ENCODE measurements at regions not wholly inside any gene's neighbourhood (a gene's known extent, or its start where the extent isn't known, plus 50 kb on each side); places are given as distances from the start of the nearest gene placed in this dataset.

GRCh38 chr6:97656236-97656635 lies 373.2 kb upstream of the MMS22L start:
- POLR2A ChIA-PET, result no interaction called here
- H3K79me2 ChIP-seq (ENCODE audit: insufficient read depth, low read length), result no peaks in the 10 kb centered on the region
- no peaks in the 10 kb centered on the region for H4K20me1 ChIP-seq (ENCODE audit: insufficient read depth)
- RAD21 ChIA-PET (ENCODE audit: low non-redundant PET in 1 of 2, low total read pairs in 2 of 2, uncharacterized antibody in 2 of 2, unreplicated experiment in 2 of 2), result no interaction called here
- intact Hi-C loops (cut with micrococcal nuclease), result no loop called here
- H3K4me1 ChIP-seq (ENCODE audit: control insufficient read depth in 1 of 2, insufficient read depth in 2 of 2, low read length in 2 of 2), result no peaks in the 10 kb centered on the region
- CTCF ChIA-PET, result no interaction called here
- no peak for DNase-seq (ENCODE audit: low read depth, low spot score)
- BruUV-seq (replicated peaks), result no TSS peak
- H3K27me3 ChIP-seq (ENCODE audit: insufficient read depth, low read length), result no peaks in the 10 kb centered on the region; the same call in 1 of the 2 replicates
- TF ChIP-seq POLR2A (IDR thresholded peaks at IDR 0.05; ENCODE audit: borderline replicate concordance, extremely low read depth, insufficient read depth, insufficient read length) (no peak), ZBTB33 (IDR thresholded peaks at IDR 0.05; ENCODE audit: extremely low read depth, insufficient replicate concordance, low read length) (no peak), FOSL1 (IDR thresholded peaks at IDR 0.05; ENCODE audit: low read depth) (no peak), SRF (IDR thresholded peaks at IDR 0.05; ENCODE audit: low read depth) (no peak), TCF7L2 (IDR thresholded peaks at IDR 0.05; ENCODE audit: borderline replicate concordance, extremely low read depth, insufficient read depth, insufficient read length) (no peak), CEBPB (IDR thresholded peaks at IDR 0.05; ENCODE audit: low read depth) (no peak), ATF3 (IDR thresholded peaks at IDR 0.05) (no peak), EZH2 (IDR thresholded peaks at IDR 0.05) (no peak), SIN3A (IDR thresholded peaks at IDR 0.05; ENCODE audit: low read depth) (no peak), MAX (IDR thresholded peaks at IDR 0.05) (no peak), YY1 (IDR thresholded peaks at IDR 0.05; ENCODE audit: extremely low read depth, insufficient replicate concordance, low read depth, low read length) (no peak), SP1 (IDR thresholded peaks at IDR 0.05; ENCODE audit: low read depth) (no peak), EGR1 (IDR thresholded peaks at IDR 0.05; ENCODE audit: low read depth) (no peak)
- TF ChIP-seq, protein P1, sequence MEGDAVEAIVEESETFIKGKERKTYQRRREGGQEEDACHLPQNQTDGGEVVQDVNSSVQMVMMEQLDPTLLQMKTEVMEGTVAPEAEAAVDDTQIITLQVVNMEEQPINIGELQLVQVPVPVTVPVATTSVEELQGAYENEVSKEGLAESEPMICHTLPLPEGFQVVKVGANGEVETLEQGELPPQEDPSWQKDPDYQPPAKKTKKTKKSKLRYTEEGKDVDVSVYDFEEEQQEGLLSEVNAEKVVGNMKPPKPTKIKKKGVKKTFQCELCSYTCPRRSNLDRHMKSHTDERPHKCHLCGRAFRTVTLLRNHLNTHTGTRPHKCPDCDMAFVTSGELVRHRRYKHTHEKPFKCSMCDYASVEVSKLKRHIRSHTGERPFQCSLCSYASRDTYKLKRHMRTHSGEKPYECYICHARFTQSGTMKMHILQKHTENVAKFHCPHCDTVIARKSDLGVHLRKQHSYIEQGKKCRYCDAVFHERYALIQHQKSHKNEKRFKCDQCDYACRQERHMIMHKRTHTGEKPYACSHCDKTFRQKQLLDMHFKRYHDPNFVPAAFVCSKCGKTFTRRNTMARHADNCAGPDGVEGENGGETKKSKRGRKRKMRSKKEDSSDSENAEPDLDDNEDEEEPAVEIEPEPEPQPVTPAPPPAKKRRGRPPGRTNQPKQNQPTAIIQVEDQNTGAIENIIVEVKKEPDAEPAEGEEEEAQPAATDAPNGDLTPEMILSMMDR (IDR thresholded peaks at IDR 0.05 in 2 of 3, conservative IDR thresholded peaks at IDR 0.05 in 1 of 3; ENCODE audit: borderline replicate concordance in 1 of 3, insufficient read depth in 1 of 3, low read depth in 2 of 3, low read length in 2 of 3), result no peak
- no peaks in the 10 kb centered on the region; the same call in 1 of the 2 replicates for H3K9me2 ChIP-seq (ENCODE audit: insufficient read depth)
- ATAC-seq, result no peak
- no peak overlapping the region for H3K4me3 ChIP-seq (replicated peaks in 1 of 2; ENCODE audit: low read depth in 1 of 2, low read length in 2 of 2)
- H3K36me3 ChIP-seq (ENCODE audit: control insufficient read depth in 1 of 2, insufficient read depth in 2 of 2, low read length in 2 of 2), result no peaks in the 10 kb centered on the region
- H3K9me3 ChIP-seq (ENCODE audit: control insufficient read depth in 1 of 2, insufficient read depth in 1 of 2, low read depth in 1 of 2, low read length in 2 of 2), result no peaks in the 10 kb centered on the region
- no peak overlapping the region for H3K9ac ChIP-seq (ENCODE audit: low read length)
- H2AFZ ChIP-seq (ENCODE audit: low read depth, low read length, poor library complexity, severe bottlenecking), result no peak overlapping the region
- H3K4me2 ChIP-seq (ENCODE audit: low read length), result no peak overlapping the region
- H3K27ac ChIP-seq (ENCODE audit: low read depth, low read length), result no peak overlapping the region

Data from HCT116 (cell line).